ENCODE measurements at regions not wholly inside any gene's neighbourhood (a gene's known extent, or its start where the extent isn't known, plus 50 kb on each side); places are given as distances from the start of the nearest gene placed in this dataset.

- Mint-ChIP-seq H3K4me3 (no peak overlapping the region), H3K36me3 (ENCODE audit: insufficient read depth) (no peaks in the 10 kb centered on the region), H3K4me1 (no peaks in the 10 kb centered on the region), H3K27ac (ENCODE audit: low read depth) (no peak overlapping the region), H3K27me3 (peaks cover 50% of the 10 kb centered on the region), H3K9me3 (no peaks in the 10 kb centered on the region)
- DNase-seq (ENCODE audit: low spot score in 2 of 2) (no peak), ATAC-seq (replicated peaks; ENCODE audit: extremely low read depth, poor library complexity, severe bottlenecking) (no peak)
Observed at GRCh38 chr10:10787586-10787985, 230.1 kb upstream of the CELF2 start.

GRCh38 chr10:10788761-10789160, 228.9 kb upstream of the CELF2 start:
- ATAC-seq (replicated peaks; ENCODE audit: extremely low read depth, poor library complexity, severe bottlenecking) (no peak), DNase-seq (ENCODE audit: low spot score in 2 of 2) (no peak)
- no peaks in the 10 kb centered on the region for H3K4me1 Mint-ChIP-seq
- no peaks in the 10 kb centered on the region for H3K9me3 Mint-ChIP-seq
- no peak overlapping the region for H3K27ac Mint-ChIP-seq (ENCODE audit: low read depth)
- H3K36me3 Mint-ChIP-seq (ENCODE audit: insufficient read depth): no peaks in the 10 kb centered on the region
- peaks cover 48% of the 10 kb centered on the region for H3K27me3 Mint-ChIP-seq
- no peak overlapping the region for H3K4me3 Mint-ChIP-seq

GRCh38 chr10:10791869-10792268, 225.8 kb upstream of the CELF2 start:
- Mint-ChIP-seq H3K9me3 (no peaks in the 10 kb centered on the region), H3K36me3 (ENCODE audit: insufficient read depth) (peaks cover 2% of the 10 kb centered on the region), H3K4me1 (no peaks in the 10 kb centered on the region), H3K27me3 (peaks cover 60% of the 10 kb centered on the region), H3K27ac (ENCODE audit: low read depth) (no peak overlapping the region), H3K4me3 (no peak overlapping the region)
- ATAC-seq (replicated peaks; ENCODE audit: extremely low read depth, poor library complexity, severe bottlenecking) (no peak), DNase-seq (ENCODE audit: low spot score in 2 of 2) (no peak)

GRCh38 chr10:10792681-10793080, 225.0 kb upstream of the CELF2 start:
- Mint-ChIP-seq H3K36me3 (ENCODE audit: insufficient read depth) (peaks cover 2% of the 10 kb centered on the region), H3K27me3 (peaks cover 64% of the 10 kb centered on the region), H3K9me3 (no peaks in the 10 kb centered on the region), H3K4me1 (no peaks in the 10 kb centered on the region), H3K27ac (ENCODE audit: low read depth) (no peak overlapping the region), H3K4me3 (no peak overlapping the region)
- no peak for ATAC-seq (replicated peaks; ENCODE audit: extremely low read depth, poor library complexity, severe bottlenecking)
- no peak for DNase-seq (ENCODE audit: low spot score in 2 of 2)

GRCh38 chr10:10794046-10794445, 223.6 kb upstream of the CELF2 start:
- Mint-ChIP-seq H3K9me3 (no peaks in the 10 kb centered on the region), H3K27ac (ENCODE audit: low read depth) (no peak overlapping the region), H3K4me3 (no peak overlapping the region), H3K27me3 (peaks cover 74% of the 10 kb centered on the region), H3K4me1 (no peaks in the 10 kb centered on the region), H3K36me3 (ENCODE audit: insufficient read depth) (peaks cover 2% of the 10 kb centered on the region)
- no peak for DNase-seq (ENCODE audit: low spot score in 2 of 2)
- no peak for ATAC-seq (replicated peaks; ENCODE audit: extremely low read depth, poor library complexity, severe bottlenecking)

- H3K4me3 Mint-ChIP-seq: no peak overlapping the region
- no peaks in the 10 kb centered on the region for H3K9me3 Mint-ChIP-seq
- no peak overlapping the region for H3K27ac Mint-ChIP-seq (ENCODE audit: low read depth)
- peaks cover 2% of the 10 kb centered on the region for H3K36me3 Mint-ChIP-seq (ENCODE audit: insufficient read depth)
- peaks cover 75% of the 10 kb centered on the region for H3K27me3 Mint-ChIP-seq
- ATAC-seq (replicated peaks; ENCODE audit: extremely low read depth, poor library complexity, severe bottlenecking) (no peak), DNase-seq (ENCODE audit: low spot score in 2 of 2) (no peak)
- H3K4me1 Mint-ChIP-seq: no peaks in the 10 kb centered on the region
Observed at GRCh38 chr10:10794791-10795191, 222.9 kb upstream of the CELF2 start.

GRCh38 chr10:10796061-10796773, 221.5 kb upstream of the CELF2 start:
- DNase-seq (ENCODE audit: low spot score in 2 of 2): no peak
- ATAC-seq (replicated peaks; ENCODE audit: extremely low read depth, poor library complexity, severe bottlenecking): no peak
- H3K4me1 Mint-ChIP-seq: no peaks in the 10 kb centered on the region
- no peak overlapping the region for H3K4me3 Mint-ChIP-seq
- peaks cover 75% of the 10 kb centered on the region for H3K27me3 Mint-ChIP-seq
- H3K36me3 Mint-ChIP-seq (ENCODE audit: insufficient read depth): peaks cover 2% of the 10 kb centered on the region
- no peaks in the 10 kb centered on the region for H3K9me3 Mint-ChIP-seq
- H3K27ac Mint-ChIP-seq (ENCODE audit: low read depth): no peak overlapping the region

- peaks cover 2% of the 10 kb centered on the region for H3K36me3 Mint-ChIP-seq (ENCODE audit: insufficient read depth)
- no peak for ATAC-seq (replicated peaks; ENCODE audit: extremely low read depth, poor library complexity, severe bottlenecking)
- DNase-seq (ENCODE audit: low spot score in 2 of 2): no peak
- no peak overlapping the region for H3K4me3 Mint-ChIP-seq
- H3K27ac Mint-ChIP-seq (ENCODE audit: low read depth): no peak overlapping the region
- H3K27me3 Mint-ChIP-seq: peaks cover 69% of the 10 kb centered on the region
- no peaks in the 10 kb centered on the region for H3K4me1 Mint-ChIP-seq
- no peaks in the 10 kb centered on the region for H3K9me3 Mint-ChIP-seq
Observed at GRCh38 chr10:10796774-10797415, 220.8 kb upstream of the CELF2 start.

GRCh38 chr10:10797513-10797912, 220.2 kb upstream of the CELF2 start:
- Mint-ChIP-seq H3K36me3 (ENCODE audit: insufficient read depth) (peaks cover 2% of the 10 kb centered on the region), H3K9me3 (no peaks in the 10 kb centered on the region), H3K4me1 (no peaks in the 10 kb centered on the region), H3K4me3 (no peak overlapping the region), H3K27me3 (peaks cover 62% of the 10 kb centered on the region), H3K27ac (ENCODE audit: low read depth) (no peak overlapping the region)
- no peak for DNase-seq (ENCODE audit: low spot score in 2 of 2)
- ATAC-seq (replicated peaks; ENCODE audit: extremely low read depth, poor library complexity, severe bottlenecking): no peak

- ATAC-seq (replicated peaks; ENCODE audit: extremely low read depth, poor library complexity, severe bottlenecking) (no peak), DNase-seq (ENCODE audit: low spot score in 2 of 2) (no peak)
- peaks cover 55% of the 10 kb centered on the region for H3K27me3 Mint-ChIP-seq
- H3K9me3 Mint-ChIP-seq: no peaks in the 10 kb centered on the region
- no peak overlapping the region for H3K4me3 Mint-ChIP-seq
- H3K36me3 Mint-ChIP-seq (ENCODE audit: insufficient read depth): peaks cover 2% of the 10 kb centered on the region
- no peak overlapping the region for H3K27ac Mint-ChIP-seq (ENCODE audit: low read depth)
- H3K4me1 Mint-ChIP-seq: no peaks in the 10 kb centered on the region
Observed at GRCh38 chr10:10798102-10798863, 219.4 kb upstream of the CELF2 start.

GRCh38 chr10:10798864-10799192, 218.8 kb upstream of the CELF2 start:
- DNase-seq (ENCODE audit: low spot score in 2 of 2): no peak

GRCh38 chr10:10800961-10801360, 216.7 kb upstream of the CELF2 start:
- Mint-ChIP-seq H3K4me3 (no peak overlapping the region), H3K4me1 (no peaks in the 10 kb centered on the region), H3K27me3 (peaks cover 39% of the 10 kb centered on the region), H3K9me3 (no peaks in the 10 kb centered on the region), H3K36me3 (ENCODE audit: insufficient read depth) (no peaks in the 10 kb centered on the region), H3K27ac (ENCODE audit: low read depth) (no peak overlapping the region)
- DNase-seq (ENCODE audit: low spot score in 2 of 2) (no peak), ATAC-seq (replicated peaks; ENCODE audit: extremely low read depth, poor library complexity, severe bottlenecking) (no peak)

More at GRCh38 chr10:10798864-10799192, 218.8 kb upstream of the CELF2 start:
- Mint-ChIP-seq H3K4me1 (no peaks in the 10 kb centered on the region), H3K4me3 (no peak overlapping the region), H3K36me3 (ENCODE audit: insufficient read depth) (peaks cover 2% of the 10 kb centered on the region), H3K27me3 (peaks cover 53% of the 10 kb centered on the region), H3K27ac (ENCODE audit: low read depth) (no peak overlapping the region), H3K9me3 (no peaks in the 10 kb centered on the region)
- ATAC-seq (replicated peaks; ENCODE audit: extremely low read depth, poor library complexity, severe bottlenecking): no peak

- Mint-ChIP-seq H3K27me3 (peaks cover 31% of the 10 kb centered on the region), H3K9me3 (no peaks in the 10 kb centered on the region), H3K4me3 (no peak overlapping the region), H3K27ac (ENCODE audit: low read depth) (no peak overlapping the region), H3K36me3 (ENCODE audit: insufficient read depth) (no peaks in the 10 kb centered on the region), H3K4me1 (no peaks in the 10 kb centered on the region)
- ATAC-seq (replicated peaks; ENCODE audit: extremely low read depth, poor library complexity, severe bottlenecking) (no peak), DNase-seq (ENCODE audit: low spot score in 2 of 2) (no peak)
Observed at GRCh38 chr10:10803278-10803677, 214.4 kb upstream of the CELF2 start.
